Natural killer cell (primary cell): ENCODE measurements at regions not wholly inside any gene's neighbourhood (a gene's known extent, or its start where the extent isn't known, plus 50 kb on each side); places are given as distances from the start of the nearest gene placed in this dataset.

Experiments
- ATAC-seq, 3 donors: fragments of 150-1000 bp in 2 of 3; fragments of 200-7000 bp in 1 of 3; cut with Tn5 transposase; 1 replicate in 1 of 3; 2 replicates in 2 of 3; pipeline ENCODE4 v1.10.0; 2021; ENCODE audit warnings: mild to moderate bottlenecking in 2 of 3, moderate library complexity in 2 of 3
- DNase-seq, 2 donors: peaks; one replicate each; pipeline versions ENCODE4 v3.0.0 to v3.0.0-alpha.2; 2013 to 2021; ENCODE audit warnings: mixed read lengths in 1 of 2
- H3K27ac ChIP-seq: one replicate; pipeline ENCODE4 v1.5.1; 2013; ENCODE audit warnings: mild to moderate bottlenecking, low read length
- H3K27me3 ChIP-seq: one replicate; pipeline ENCODE4 v1.6.1; 2013; ENCODE audit warnings: low read length; ENCODE audit not compliant: control insufficient read depth, insufficient read depth
- H3K36me3 ChIP-seq: one replicate; pipeline ENCODE4 v1.6.1; 2013; ENCODE audit warnings: low read length; ENCODE audit not compliant: control insufficient read depth, insufficient read depth
- H3K4me1 ChIP-seq: one replicate; pipeline ENCODE4 v1.6.1; 2013; ENCODE audit warnings: low read length; ENCODE audit not compliant: control insufficient read depth, insufficient read depth
- H3K4me3 ChIP-seq: one replicate; pipeline ENCODE4 v1.5.1; 2013; ENCODE audit warnings: low read length
- H3K9me3 ChIP-seq: one replicate; pipeline ENCODE4 v1.6.1; 2013; ENCODE audit warnings: low read length; ENCODE audit not compliant: control insufficient read depth, insufficient read depth
- H3K27ac Mint-ChIP-seq, 2 donors: one replicate each; pipeline ENCODE4 v1.8.0; 2022; ENCODE audit warnings: mild to moderate bottlenecking in 2 of 2, mixed read lengths in 2 of 2, moderate library complexity in 1 of 2
- H3K27me3 Mint-ChIP-seq, 2 donors: one replicate each; pipeline ENCODE4 v1.8.0; 2022; ENCODE audit warnings: low read depth in 2 of 2, mixed read lengths in 2 of 2
- H3K36me3 Mint-ChIP-seq: one replicate; pipeline ENCODE4 v1.8.0; 2022; ENCODE audit warnings: mixed read lengths
- H3K4me1 Mint-ChIP-seq, 2 donors: one replicate each; pipeline ENCODE4 v1.8.0; 2022; ENCODE audit warnings: mixed read lengths in 2 of 2
- H3K4me3 Mint-ChIP-seq: one replicate; pipeline ENCODE4 v1.8.0; 2022; ENCODE audit warnings: mild to moderate bottlenecking, moderate library complexity, mixed read lengths
- H3K9me3 Mint-ChIP-seq, 2 donors: one replicate each; pipeline ENCODE4 v1.8.0; 2022; ENCODE audit warnings: mixed read lengths in 2 of 2
- CTCF ChIP-seq: fragments of 200-600 bp; IDR thresholded peaks from one replicate; pipeline ENCODE4 v1.8.0; 2022; ENCODE audit warnings: antibody characterized with exemption
- WGBS: methylation state at CpG from one replicate; pipeline ENCODE4 v1.1.7; 2013; ENCODE audit warnings: missing lambda C conversion rate; ENCODE audit not compliant: insufficient coverage; 5-methylcytosine and 5-hydroxymethylcytosine counted together
- intact Hi-C: fragments of 100-400 bp; cut with micrococcal nuclease; formaldehyde crosslinking; loops from one replicate; pipeline ENCODE4 v1.14.2; 2022

GRCh38 chr3:20395692-20396091 is 209.7 kb upstream of the SGO1 start:
- no peak for ATAC-seq
- Mint-ChIP-seq H3K4me3 (no peak overlapping the region), H3K27ac (no peak overlapping the region), H3K36me3 (no peaks in the 10 kb centered on the region), H3K27me3 (no peaks in the 10 kb centered on the region), H3K9me3 (no peaks in the 10 kb centered on the region), H3K4me1 (no peaks in the 10 kb centered on the region)
- Histone ChIP-seq H3K36me3 (no peaks in the 10 kb centered on the region), H3K27ac (no peak overlapping the region), H3K27me3 (no peaks in the 10 kb centered on the region), H3K9me3 (no peaks in the 10 kb centered on the region), H3K4me1 (no peaks in the 10 kb centered on the region), H3K4me3 (no peak overlapping the region)
- no peak for DNase-seq
- 100% methylated on average over 4 of the region's 4 CpGs for WGBS
- TF ChIP-seq CTCF: no peak
- intact Hi-C loops: no loop called here

- Histone ChIP-seq H3K27ac (no peak overlapping the region), H3K36me3 (no peaks in the 10 kb centered on the region), H3K4me3 (no peak overlapping the region), H3K27me3 (no peaks in the 10 kb centered on the region), H3K9me3 (no peaks in the 10 kb centered on the region), H3K4me1 (no peaks in the 10 kb centered on the region)
- Mint-ChIP-seq H3K27ac (no peak overlapping the region), H3K36me3 (no peaks in the 10 kb centered on the region), H3K4me1 (no peaks in the 10 kb centered on the region), H3K9me3 (no peaks in the 10 kb centered on the region), H3K4me3 (no peak overlapping the region), H3K27me3 (no peaks in the 10 kb centered on the region)
- 84% methylated on average over 4 of the region's 4 CpGs for WGBS
- ATAC-seq (no peak), DNase-seq (no peak)
- intact Hi-C loops: no loop called here
- TF ChIP-seq CTCF: no peak
Observed at GRCh38 chr3:20394243-20394642, 208.2 kb upstream of the SGO1 start.

- no peaks in the 10 kb centered on the region for H3K36me3 ChIP-seq
- H3K9me3 ChIP-seq: no peaks in the 10 kb centered on the region
- H3K4me1 ChIP-seq: no peaks in the 10 kb centered on the region
- TF ChIP-seq CTCF: no peak
- DNase-seq (no peak), ATAC-seq (no peak)
- Mint-ChIP-seq H3K36me3 (no peaks in the 10 kb centered on the region), H3K4me3 (no peak overlapping the region), H3K4me1 (no peaks in the 10 kb centered on the region), H3K27me3 (no peaks in the 10 kb centered on the region), H3K9me3 (no peaks in the 10 kb centered on the region), H3K27ac (no peak overlapping the region)
- intact Hi-C loops: no loop called here
- H3K27ac ChIP-seq: no peak overlapping the region
- no peaks in the 10 kb centered on the region for H3K27me3 ChIP-seq
- WGBS: 67% methylated on average over 3 of the region's 3 CpGs
- H3K4me3 ChIP-seq: no peak overlapping the region
Observed at GRCh38 chr3:20391644-20392043, 205.6 kb upstream of the SGO1 start.

- Mint-ChIP-seq H3K4me1 (no peaks in the 10 kb centered on the region), H3K27me3 (no peaks in the 10 kb centered on the region), H3K36me3 (no peaks in the 10 kb centered on the region), H3K27ac (no peak overlapping the region), H3K9me3 (no peaks in the 10 kb centered on the region), H3K4me3 (no peak overlapping the region)
- H3K36me3 ChIP-seq: no peaks in the 10 kb centered on the region
- intact Hi-C loops: no loop called here
- ATAC-seq (no peak), DNase-seq (no peak)
- H3K4me3 ChIP-seq: no peak overlapping the region
- no peak for TF ChIP-seq CTCF
- no CpG with 5 or more reads among the region's 1 CpG for whole genome bisulfite sequencing
- H3K27me3 ChIP-seq: no peaks in the 10 kb centered on the region
- no peak overlapping the region for H3K27ac ChIP-seq
- no peaks in the 10 kb centered on the region for H3K4me1 ChIP-seq
- no peaks in the 10 kb centered on the region for H3K9me3 ChIP-seq
Observed at GRCh38 chr3:20388971-20389370, 203.0 kb upstream of the SGO1 start.
